NCI-H1105 treated with DMSO at 0.1 percent for 48 hours (cell line): ENCODE measurements at regions not wholly inside any gene's neighbourhood (a gene's known extent, or its start where the extent isn't known, plus 50 kb on each side); places are given as distances from the start of the nearest gene placed in this dataset.

Experiments
- DNase-seq: peaks from one replicate; lab custom pipeline; 2025; lab: John Stamatoyannopoulos, UW

GRCh38 chr10:3409928-3410327, 237.3 kb upstream of the PITRM1 start:
- DNase-seq, result no peak

- DNase-seq, result no peak
These were observed 236.2 kb upstream of the PITRM1 start for GRCh38 chr10:3408603-3409365.

- DNase-seq, result no peak
These were observed 234.6 kb upstream of the PITRM1 start for GRCh38 chr10:3407208-3407607.

GRCh38 chr10:3406556-3406955, 234.0 kb upstream of the PITRM1 start:
- DNase-seq, result no peak

GRCh38 chr10:3404381-3404780, 231.8 kb upstream of the PITRM1 start:
- no peak for DNase-seq

GRCh38 chr10:3402187-3402751, 229.7 kb upstream of the PITRM1 start:
- no peak for DNase-seq

GRCh38 chr10:3401491-3401938, 228.9 kb upstream of the PITRM1 start:
- no peak for DNase-seq

- no peak for DNase-seq
These were observed 227.8 kb upstream of the PITRM1 start for GRCh38 chr10:3400348-3400747.

- DNase-seq, result no peak
These were observed 227.2 kb upstream of the PITRM1 start for GRCh38 chr10:3399756-3400155.

GRCh38 chr10:3398825-3399646, 226.5 kb upstream of the PITRM1 start:
- no peak for DNase-seq

GRCh38 chr10:3397846-3398245, 225.3 kb upstream of the PITRM1 start:
- no peak for DNase-seq

- no peak for DNase-seq
These were observed 224.6 kb upstream of the PITRM1 start for GRCh38 chr10:3397231-3397630.

- DNase-seq, result no peak
These were observed 223.5 kb upstream of the PITRM1 start for GRCh38 chr10:3396116-3396515.

- peak; percentile 1 for DNase-seq
These were observed 222.9 kb upstream of the PITRM1 start for GRCh38 chr10:3395458-3395861.

GRCh38 chr10:3395041-3395440, 222.5 kb upstream of the PITRM1 start:
- no peak for DNase-seq

GRCh38 chr10:3393958-3394357, 221.4 kb upstream of the PITRM1 start:
- no peak for DNase-seq

GRCh38 chr10:3391657-3392056, 219.1 kb upstream of the PITRM1 start:
- DNase-seq, result no peak

- DNase-seq, result no peak
These were observed 216.5 kb upstream of the PITRM1 start for GRCh38 chr10:3389130-3389529.

- DNase-seq, result no peak
These were observed 212.9 kb upstream of the PITRM1 start for GRCh38 chr10:3385487-3385886.

GRCh38 chr10:3382092-3382491, 209.5 kb upstream of the PITRM1 start:
- no peak for DNase-seq

- no peak for DNase-seq
These were observed 207.9 kb upstream of the PITRM1 start for GRCh38 chr10:3380406-3381050.

GRCh38 chr10:3376631-3377030, 204.0 kb upstream of the PITRM1 start:
- DNase-seq, result no peak
